ENCODE measurements at regions not wholly inside any gene's neighbourhood (a gene's known extent, or its start where the extent isn't known, plus 50 kb on each side); places are given as distances from the start of the nearest gene placed in this dataset.

GRCh38 chr6:20302702-20303251 lies 90.5 kb upstream of the MBOAT1 start:
- DNase-seq (ENCODE audit: low spot score in 2 of 2) = no peak
- Histone ChIP-seq H3K27ac (no peak overlapping the region), H3K27me3 (no peaks in the 10 kb centered on the region), H3K36me3 (no peaks in the 10 kb centered on the region), H3K4me3 (no peak overlapping the region), H3K9me3 (no peaks in the 10 kb centered on the region), H3K4me1 (no peaks in the 10 kb centered on the region)
- 83% methylated on average over 5 of the region's 5 CpGs for WGBS
- TF ChIP-seq EP300 (IDR thresholded peaks at IDR 0.05) (no peak), POLR2AphosphoS5 (IDR thresholded peaks at IDR 0.05) (no peak), CTCF (IDR thresholded peaks at IDR 0.05) (no peak), POLR2A (IDR thresholded peaks at IDR 0.05) (no peak)

- H3K4me3 ChIP-seq = no peak overlapping the region
- H3K9me3 ChIP-seq = no peaks in the 10 kb centered on the region
- no peak overlapping the region for H3K27ac ChIP-seq
- no peaks in the 10 kb centered on the region for H3K36me3 ChIP-seq
- no peak for DNase-seq (ENCODE audit: low spot score in 2 of 2)
- H3K4me1 ChIP-seq = no peaks in the 10 kb centered on the region
- H3K27me3 ChIP-seq = no peaks in the 10 kb centered on the region
- 82% methylated on average over 14 of the region's 14 CpGs for WGBS
- TF ChIP-seq POLR2AphosphoS5 (IDR thresholded peaks at IDR 0.05) (no peak), EP300 (IDR thresholded peaks at IDR 0.05) (no peak), CTCF (IDR thresholded peaks at IDR 0.05) (no peak), POLR2A (IDR thresholded peaks at IDR 0.05) (no peak)
These were observed 94.2 kb upstream of the MBOAT1 start for GRCh38 chr6:20306491-20306890.

GRCh38 chr6:20309186-20309585 lies 92.5 kb upstream of the E2F3 start:
- DNase-seq (ENCODE audit: low spot score in 2 of 2) = no peak
- TF ChIP-seq EP300 (IDR thresholded peaks at IDR 0.05) = no peak
- no peak for TF ChIP-seq CTCF (IDR thresholded peaks at IDR 0.05)
- no peak for TF ChIP-seq POLR2A (IDR thresholded peaks at IDR 0.05)
- no peak for TF ChIP-seq POLR2AphosphoS5 (IDR thresholded peaks at IDR 0.05)
- 30% methylated on average over 2 of the region's 2 CpGs for WGBS
- Histone ChIP-seq H3K9me3 (no peaks in the 10 kb centered on the region), H3K36me3 (no peaks in the 10 kb centered on the region), H3K4me3 (no peak overlapping the region), H3K27ac (no peak overlapping the region), H3K4me1 (no peaks in the 10 kb centered on the region), H3K27me3 (peaks cover 5% of the 10 kb centered on the region)

GRCh38 chr6:20310185-20310584 lies 91.5 kb upstream of the E2F3 start:
- no peak for TF ChIP-seq EP300 (IDR thresholded peaks at IDR 0.05)
- no peak for TF ChIP-seq POLR2AphosphoS5 (IDR thresholded peaks at IDR 0.05)
- no peak for TF ChIP-seq CTCF (IDR thresholded peaks at IDR 0.05)
- TF ChIP-seq POLR2A (IDR thresholded peaks at IDR 0.05) = no peak
- Histone ChIP-seq H3K27me3 (peaks cover 5% of the 10 kb centered on the region), H3K36me3 (no peaks in the 10 kb centered on the region), H3K9me3 (no peaks in the 10 kb centered on the region), H3K4me1 (no peaks in the 10 kb centered on the region), H3K4me3 (no peak overlapping the region), H3K27ac (no peak overlapping the region)
- 78% methylated on average over 1 of the region's 1 CpG for WGBS
- DNase-seq (ENCODE audit: low spot score in 2 of 2) = no peak

- Histone ChIP-seq H3K4me3 (no peak overlapping the region), H3K36me3 (no peaks in the 10 kb centered on the region), H3K9me3 (no peaks in the 10 kb centered on the region), H3K4me1 (no peaks in the 10 kb centered on the region), H3K27ac (no peak overlapping the region), H3K27me3 (peaks cover 5% of the 10 kb centered on the region)
- TF ChIP-seq POLR2A (IDR thresholded peaks at IDR 0.05) (no peak), CTCF (IDR thresholded peaks at IDR 0.05) (no peak)
- no peak for DNase-seq (ENCODE audit: low spot score in 2 of 2)
- WGBS = 75% methylated on average over 5 of the region's 5 CpGs
These were observed 89.1 kb upstream of the E2F3 start for GRCh38 chr6:20312606-20313005.
